ENCODE measurements at regions not wholly inside any gene's neighbourhood (a gene's known extent, or its start where the extent isn't known, plus 50 kb on each side); places are given as distances from the start of the nearest gene placed in this dataset.
"Not testable (repeated sequence)": the region's sequence is repeated elsewhere in the genome, so short reads cannot be mapped to it uniquely, and the experiment has no call there.

DNA sequence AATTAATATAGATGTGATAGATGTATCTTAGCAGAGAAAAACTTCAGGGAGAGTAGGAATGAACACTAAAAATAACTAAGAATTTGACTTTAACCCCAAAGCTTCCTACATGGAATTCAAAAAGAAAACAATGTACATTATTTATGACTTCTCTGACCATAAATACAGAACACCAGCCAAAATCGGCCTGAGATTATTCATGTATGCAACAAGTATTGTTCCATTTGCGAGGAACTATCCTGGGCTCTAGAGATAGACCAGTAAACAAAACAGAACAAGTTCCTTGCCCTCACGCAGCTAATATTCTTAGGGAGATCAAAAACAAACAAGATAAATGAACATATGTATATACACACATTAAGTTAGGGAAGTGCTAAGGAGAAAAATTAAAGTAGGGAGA, 432.3 kb upstream of the SOX5 start:
- DNase-seq (ENCODE audit: low read depth in 4 of 4, low spot score in 3 of 4): no peak

DNA sequence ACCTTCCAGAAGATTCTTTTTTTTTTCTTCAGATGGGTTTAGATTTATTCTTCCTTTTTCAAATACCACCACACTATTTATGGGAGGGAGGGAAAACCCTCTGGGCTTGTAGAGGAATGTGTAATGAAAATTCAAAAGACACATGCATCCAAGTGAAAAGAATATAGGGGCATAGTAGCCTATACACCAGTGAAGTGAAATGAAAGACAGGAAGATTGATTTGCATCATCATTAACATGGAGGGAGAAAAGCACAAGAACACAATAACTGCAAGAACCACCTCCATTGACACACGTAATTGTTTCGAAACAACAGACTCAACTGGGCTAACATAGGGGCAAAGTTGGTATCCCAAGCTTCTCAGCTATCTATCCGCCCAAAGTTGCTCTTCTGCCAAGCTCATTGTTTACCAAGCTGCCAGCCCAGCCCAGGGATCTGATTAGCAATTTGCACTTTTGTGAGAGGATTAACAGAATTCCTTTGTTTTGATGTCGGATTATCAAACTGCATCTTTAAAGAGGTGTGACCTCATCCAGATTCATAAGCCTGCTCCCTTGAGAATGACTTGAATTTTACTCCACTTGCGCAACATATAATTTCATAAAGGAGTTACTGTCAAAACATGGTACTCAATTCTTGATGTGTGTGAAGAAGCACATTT, 430.5 kb upstream of the SOX5 start:
- no peak for DNase-seq (ENCODE audit: low read depth in 4 of 4, low spot score in 3 of 4)

DNA sequence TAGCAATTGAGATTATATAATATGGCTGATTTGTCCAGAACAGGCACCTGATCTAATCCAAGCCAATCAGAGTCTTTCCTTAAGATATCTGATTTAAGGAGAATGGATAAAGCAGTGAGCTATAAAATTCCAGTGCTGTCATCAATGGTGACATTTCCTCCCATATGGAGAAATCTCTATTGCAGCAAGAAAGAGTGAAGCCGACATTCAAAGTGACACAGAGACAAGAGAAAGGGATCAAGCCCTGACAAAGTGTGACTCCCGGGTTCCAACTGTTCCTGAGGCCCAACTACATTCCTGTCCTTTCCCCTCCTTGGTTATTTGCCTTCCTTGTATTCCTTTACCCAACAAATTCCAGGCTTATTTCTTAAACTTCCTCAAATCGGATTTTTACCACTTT, 430.0 kb upstream of the SOX5 start:
- DNase-seq (ENCODE audit: low read depth in 4 of 4, low spot score in 3 of 4): no peak

DNA sequence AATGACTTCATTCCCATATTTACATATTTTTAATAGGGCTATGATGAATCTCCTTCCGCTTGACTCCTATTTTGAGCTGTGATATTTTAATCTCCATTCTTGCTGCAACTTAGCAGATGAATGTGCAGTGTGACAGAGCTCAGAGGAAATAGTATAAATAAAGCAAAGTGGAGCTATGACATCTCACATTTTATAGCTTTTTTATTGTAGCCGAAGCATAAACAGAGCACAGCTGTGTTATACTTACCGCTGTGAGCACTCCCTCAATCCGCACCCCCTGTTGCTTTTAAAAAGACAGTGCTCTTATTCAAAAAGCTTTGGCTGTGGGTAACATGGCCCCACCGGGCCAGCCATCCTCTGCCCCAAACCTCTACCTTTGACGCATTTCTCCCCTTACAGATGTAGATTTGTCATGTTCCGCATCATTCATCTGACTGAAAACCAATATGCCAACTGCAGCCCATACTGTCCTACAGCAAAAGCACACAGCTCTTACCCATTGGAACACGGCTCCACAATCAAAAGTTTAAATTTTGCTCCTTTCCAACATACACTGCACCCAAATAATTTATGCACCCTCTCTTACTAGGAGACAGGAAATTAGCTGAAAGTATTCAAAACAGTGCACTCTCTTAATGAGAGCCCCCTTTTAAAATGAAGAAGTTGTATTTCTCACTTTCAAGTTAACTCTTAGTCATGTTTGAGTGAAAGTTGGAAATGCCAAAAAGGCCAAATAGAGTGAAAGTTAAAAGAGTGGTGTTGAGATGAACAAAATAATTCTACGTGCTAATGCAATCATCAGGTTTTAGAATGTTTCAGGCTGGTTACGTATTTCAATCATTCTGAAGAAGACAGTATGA, 429.3 kb upstream of the SOX5 start:
- DNase-seq (ENCODE audit: low read depth in 4 of 4, low spot score in 3 of 4): peak; percentile 48 to 57 (median 55)

DNA sequence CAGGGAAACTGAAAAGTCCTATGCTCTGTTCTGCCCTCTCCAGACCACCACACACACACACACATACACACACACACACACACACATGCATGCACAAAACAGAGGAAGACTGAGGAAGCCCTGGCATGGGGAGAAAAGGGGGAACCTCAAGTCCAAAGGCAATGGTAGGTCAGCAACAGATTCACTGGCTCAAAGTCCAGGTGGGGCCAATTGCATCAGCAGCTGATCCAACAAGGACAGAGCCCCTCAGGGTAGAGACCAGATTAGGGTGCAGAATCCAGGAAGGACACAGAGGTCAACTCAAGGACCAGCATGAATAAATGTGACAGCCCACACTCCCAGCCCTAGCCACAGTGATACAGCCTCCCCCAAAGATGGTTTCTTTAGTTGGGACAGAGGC, 425.0 kb upstream of the SOX5 start:
- no peak for DNase-seq (ENCODE audit: low read depth in 4 of 4, low spot score in 3 of 4)

DNA sequence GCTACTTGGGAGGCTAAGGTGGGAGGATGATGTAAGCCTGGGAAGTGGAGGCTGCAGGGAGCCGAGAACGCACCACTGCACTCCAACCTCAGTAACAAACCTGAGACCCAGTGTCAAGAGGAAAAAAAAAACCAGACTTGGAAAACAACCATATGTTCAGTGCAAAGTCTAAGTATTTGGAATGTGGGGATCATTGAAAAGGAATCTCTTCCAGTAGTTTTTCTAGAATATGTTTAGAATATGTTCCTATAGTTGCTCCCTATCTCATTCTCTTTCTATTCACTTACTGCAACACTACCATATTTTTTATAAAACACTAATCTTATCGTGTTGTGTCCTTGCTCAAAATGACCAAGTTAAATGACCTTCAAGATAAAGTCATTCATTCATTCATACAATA, 423.5 kb upstream of the SOX5 start:
- no peak for DNase-seq (ENCODE audit: low read depth in 4 of 4, low spot score in 3 of 4)

DNA sequence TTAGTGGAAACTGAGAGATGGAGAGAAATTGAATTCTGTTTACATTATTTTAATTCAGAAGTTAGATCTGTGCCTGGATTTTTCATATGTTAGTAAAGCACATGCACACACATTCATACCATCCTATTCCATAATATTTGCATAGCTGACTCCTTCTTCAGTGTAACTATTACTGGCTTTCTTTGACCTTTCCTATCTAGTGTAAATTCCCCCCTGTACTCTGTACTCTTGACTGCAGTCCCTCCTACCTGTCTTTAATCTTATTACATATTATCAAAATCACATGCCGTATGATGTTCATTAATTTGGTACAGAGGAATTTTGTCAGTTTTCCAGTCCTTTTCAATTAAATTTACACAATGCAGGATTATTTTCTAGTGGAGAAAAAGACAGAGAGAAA, 417.0 kb upstream of the SOX5 start:
- no peak for DNase-seq (ENCODE audit: low read depth in 4 of 4, low spot score in 3 of 4)

DNA sequence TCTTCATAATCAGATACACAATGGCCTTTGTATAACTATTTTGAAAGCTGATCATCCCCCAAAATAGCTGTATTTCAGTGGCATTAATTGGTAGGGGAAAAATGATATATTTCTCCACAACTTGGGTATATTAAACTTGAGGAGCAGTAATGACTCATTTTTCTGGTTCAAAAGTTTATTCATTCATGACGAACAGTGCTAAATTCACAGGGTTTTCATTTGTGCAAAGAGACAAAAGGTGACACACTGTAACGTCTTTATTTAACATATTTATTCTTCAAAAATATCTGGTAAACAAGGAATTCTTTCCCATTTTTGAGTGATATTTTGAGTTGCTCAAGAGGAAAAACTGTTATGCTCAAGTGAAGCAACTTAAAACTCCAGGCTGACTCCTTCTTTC, 415.5 kb upstream of the SOX5 start:
- DNase-seq (ENCODE audit: low read depth in 4 of 4, low spot score in 3 of 4): no peak

DNA sequence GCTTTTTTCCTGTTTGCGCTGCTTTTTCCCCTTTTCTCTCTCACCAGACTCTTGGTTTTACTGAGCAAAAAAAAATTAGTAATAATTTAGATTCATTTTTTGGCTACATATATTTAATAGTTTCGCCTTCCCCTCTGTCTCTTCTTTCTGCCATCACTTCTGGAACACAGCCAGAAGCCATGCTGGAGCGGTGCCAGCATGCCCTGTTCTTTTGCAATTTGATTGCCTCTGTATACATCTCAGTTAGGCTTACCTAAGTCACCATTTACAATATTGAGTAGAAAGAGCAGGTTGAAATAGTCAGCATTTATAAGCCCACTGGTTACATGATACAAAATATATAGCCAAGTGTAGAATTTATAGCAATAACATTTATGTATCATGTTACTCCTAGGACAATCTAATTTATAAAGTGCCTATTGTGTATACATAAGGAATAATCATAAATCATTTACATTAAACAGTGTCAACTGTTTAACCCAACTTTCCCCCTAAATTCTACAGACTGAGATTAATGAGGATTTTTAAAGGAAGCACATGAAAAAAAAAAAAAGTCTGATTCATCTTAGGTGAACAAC, 413.8 kb upstream of the SOX5 start:
- no peak for DNase-seq (ENCODE audit: low read depth in 4 of 4, low spot score in 3 of 4)

DNA sequence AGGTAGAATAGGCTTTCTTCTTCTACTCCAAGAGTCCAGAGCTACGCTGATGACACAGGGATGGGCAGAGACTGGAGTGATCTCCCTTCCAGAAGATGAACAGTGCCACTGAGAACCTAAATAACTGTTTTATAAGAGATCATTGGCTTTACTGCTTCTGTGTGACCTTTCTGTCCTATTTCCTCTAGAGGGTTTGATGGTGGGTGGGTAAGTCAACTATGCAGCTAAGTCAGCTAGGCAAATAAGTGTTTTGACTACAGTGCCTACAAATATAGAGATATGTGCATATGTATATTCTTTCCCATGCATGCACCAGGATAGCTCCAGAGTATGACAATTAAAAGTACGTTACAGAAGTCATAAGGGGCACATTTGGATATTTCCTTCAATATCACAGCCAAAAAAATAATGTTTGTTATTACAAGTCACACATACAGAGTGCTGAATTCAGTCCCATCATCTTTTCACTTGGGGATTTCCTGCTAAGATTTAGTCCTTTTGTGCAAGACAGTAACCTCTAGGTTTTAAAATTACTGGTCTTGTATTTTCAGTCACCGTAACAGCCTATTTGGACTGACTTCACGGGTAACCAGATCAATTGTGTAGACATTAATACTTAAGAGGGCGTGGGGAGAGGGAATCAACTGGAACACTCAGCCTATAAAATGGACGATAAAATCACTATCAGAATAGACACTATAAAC, 412.6 kb upstream of the SOX5 start:
- DNase-seq (ENCODE audit: low read depth in 4 of 4, low spot score in 3 of 4): no peak

DNA sequence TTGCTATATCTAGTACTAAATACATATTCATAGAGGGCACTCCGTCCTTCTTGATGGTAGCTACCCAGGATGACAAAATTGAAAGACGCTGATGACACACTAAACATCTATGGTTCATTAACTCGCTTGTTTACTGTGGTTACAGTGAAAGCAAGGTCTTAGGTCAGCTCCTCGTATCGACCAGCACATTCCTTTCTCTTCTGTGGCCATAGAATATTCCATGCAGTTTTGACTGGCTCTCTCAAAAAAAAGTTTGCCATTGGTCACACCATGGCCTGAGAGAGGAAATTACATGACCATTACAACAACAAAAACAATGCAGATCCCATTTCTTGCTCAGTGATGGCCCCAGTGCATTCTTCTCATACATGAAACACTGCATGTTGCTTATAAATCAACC, 411.4 kb upstream of the SOX5 start:
- no peak for DNase-seq (ENCODE audit: low read depth in 4 of 4, low spot score in 3 of 4)

DNA sequence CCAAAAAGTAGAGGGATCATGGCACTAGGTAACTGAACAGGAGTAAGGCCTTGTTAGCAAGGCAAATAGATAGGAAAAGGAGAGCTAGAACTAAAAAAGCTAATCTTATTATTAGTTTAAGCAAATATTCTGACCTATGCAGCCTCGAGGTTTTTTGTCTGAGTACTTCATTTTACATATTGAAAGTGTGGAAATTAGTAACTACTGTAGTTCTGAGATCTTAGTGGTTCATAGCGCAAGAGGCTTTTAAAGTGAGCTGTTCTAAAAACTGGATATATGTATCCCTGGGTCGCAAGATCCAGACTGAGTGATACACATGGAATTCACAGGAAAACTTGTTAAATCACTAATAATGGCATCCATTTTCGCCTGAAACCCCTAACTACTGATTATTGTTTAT, 411.0 kb upstream of the SOX5 start:
- no peak for DNase-seq (ENCODE audit: low read depth in 4 of 4, low spot score in 3 of 4)

DNA sequence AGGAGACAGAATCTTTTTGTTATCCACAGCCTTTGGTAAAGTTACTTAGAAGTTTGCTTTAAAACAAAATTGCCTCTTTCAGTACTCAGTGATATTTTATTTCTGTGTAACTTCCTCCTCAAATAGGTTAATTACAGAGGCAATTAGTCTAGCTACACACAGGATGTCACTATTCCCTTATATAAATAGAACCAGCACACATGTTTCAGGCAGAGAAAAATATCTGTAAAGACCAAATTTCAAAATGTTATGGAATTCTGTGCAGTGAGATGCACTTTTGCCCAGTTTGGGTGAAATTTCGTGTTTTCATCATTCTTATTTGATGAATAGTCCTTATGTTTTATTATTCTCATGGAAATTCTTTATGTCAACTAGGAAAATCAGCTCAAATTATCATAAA, 410.6 kb upstream of the SOX5 start:
- DNase-seq (ENCODE audit: low read depth in 4 of 4, low spot score in 3 of 4): no peak

DNA sequence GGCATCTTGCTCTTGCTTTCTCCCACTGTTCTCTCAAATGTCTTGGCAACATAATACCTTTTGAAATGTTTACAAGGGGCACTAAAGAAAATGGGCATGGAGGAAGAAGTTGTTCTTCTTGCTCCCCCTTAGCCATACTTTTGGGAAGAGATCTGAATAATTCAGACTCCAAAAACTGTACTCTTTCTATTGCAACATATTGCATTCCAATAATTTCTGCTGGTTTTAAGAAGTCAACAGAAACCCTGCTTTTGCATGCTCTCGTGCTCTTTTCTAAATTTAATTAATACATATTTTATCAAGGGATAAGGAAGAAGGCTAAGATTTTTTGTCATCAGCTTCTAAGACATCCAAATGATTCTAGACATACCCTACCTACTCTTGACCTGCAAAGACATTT, 409.9 kb upstream of the SOX5 start:
- DNase-seq (ENCODE audit: low read depth in 4 of 4, low spot score in 3 of 4): no peak

DNA sequence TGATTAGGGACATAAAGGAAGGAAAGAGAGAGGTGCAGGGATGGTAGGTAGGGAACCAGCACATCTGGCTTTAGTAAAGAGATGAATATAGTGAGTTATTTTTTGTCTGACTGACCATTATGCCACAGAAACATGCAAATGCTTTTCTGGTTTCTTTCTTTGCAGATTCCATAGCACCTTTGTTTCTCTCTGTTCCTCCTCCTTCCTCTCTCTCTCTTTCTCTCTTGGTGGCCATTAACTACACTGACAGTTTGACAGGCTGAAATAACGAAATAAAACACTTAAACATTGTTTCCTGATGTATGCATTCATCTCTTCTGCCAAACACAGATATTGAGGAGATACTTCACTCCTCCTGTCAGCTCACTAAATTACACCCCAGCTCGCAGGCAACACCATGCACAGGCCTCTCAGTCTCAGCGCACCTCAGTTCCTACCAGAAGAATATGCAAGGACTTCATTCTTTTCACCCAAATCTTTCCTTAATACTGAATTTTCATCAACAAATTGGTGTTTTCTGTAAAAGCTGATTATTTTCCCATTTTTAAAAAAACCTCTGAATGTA, 406.9 kb upstream of the SOX5 start:
- no peak for DNase-seq (ENCODE audit: low read depth in 4 of 4, low spot score in 3 of 4)

DNA sequence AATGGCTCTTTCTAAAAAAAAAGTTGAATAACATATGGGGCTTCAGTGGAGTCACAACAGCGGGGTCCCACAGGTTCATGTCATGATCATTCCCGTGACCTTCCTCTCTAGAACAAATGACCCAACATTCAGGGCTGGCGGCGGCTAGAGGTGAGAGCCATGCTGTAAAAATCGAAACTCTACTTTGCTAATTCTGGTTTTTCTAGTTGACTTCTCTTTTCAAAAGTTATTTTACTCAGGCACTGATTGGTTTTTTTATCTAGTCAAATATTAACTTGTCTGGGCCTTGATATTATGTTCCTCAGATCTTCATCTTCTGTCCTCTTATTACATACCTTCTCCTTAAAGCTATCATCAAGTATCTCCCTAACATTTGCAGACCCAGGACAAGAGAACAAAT, 402.9 kb upstream of the SOX5 start:
- DNase-seq (ENCODE audit: low read depth in 4 of 4, low spot score in 3 of 4): no peak

DNA sequence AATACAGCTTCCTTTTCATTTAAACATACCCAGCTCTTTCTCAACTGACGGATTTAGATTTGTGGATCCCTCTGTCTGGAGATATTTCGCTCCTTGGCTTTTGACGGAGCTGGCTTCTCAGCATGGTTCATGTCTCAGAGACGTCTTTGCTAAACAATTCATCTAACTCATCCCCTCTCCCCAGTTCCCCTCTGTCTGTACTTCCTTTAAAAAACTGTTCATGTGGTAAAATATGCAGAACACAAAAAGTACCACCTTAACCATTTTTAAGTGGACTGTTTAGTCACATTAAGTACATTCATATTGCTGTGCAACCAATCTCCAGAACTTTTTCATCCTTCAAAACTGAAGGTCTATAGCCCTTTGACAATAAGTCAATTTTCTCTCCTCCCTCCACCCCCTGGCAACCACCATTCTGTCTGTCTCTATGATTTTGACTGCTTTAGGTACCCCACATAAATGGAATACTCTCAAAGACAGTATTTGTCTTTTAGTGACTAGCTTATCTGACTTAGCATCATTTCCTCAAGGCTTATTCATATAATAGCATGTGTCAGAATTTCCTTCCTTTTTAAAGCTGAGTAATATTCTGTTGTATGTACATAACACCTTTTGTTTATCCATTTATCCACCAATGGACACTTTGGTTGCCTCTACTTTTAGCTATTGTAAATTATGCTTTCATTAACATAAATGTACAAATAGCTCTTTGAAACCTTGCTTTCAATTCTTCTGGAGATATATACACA, 399.8 kb upstream of the SOX5 start:
- DNase-seq (ENCODE audit: low read depth in 4 of 4, low spot score in 3 of 4): no peak

DNA sequence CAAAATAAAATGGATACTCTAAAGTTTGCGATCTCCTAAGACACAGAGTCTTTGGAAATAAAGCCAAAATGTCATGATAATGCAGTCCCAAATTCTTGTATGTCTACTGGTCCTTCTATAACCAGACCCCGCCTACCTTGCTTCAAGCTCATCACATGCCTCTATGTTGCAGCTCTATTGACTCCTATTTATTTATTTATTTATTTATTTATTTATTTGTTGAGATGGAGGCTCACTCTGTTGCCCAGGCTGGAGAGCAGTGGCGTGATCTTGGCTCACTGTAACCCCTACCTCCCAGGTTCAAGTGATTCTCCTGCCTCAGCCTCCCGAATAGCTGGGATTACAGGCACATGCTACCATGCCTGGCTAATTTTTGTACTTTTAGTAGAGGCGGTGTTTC, 398.7 kb upstream of the SOX5 start:
- DNase-seq (ENCODE audit: low read depth in 4 of 4, low spot score in 3 of 4): not testable (repeated sequence)

DNA sequence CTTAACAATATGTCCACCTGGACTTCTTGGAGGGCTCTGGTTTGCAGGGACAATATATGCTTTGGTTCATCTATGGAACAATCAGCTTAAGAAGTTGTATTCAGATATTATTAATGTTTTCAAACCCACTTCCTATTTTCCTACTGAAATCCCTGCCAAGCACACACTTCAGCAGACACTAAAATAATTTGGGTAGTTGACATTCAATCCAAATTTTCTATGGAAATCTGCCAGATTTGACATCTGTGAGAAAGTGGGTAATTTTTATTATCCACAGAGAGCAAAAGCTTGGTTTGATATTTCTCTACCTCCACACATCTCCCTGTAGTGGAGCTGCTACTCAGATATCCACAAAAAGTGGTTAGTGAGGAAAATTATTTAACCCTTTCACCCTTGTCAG, 378.8 kb upstream of the SOX5 start:
- DNase-seq (ENCODE audit: low read depth in 4 of 4, low spot score in 3 of 4): no peak

DNA sequence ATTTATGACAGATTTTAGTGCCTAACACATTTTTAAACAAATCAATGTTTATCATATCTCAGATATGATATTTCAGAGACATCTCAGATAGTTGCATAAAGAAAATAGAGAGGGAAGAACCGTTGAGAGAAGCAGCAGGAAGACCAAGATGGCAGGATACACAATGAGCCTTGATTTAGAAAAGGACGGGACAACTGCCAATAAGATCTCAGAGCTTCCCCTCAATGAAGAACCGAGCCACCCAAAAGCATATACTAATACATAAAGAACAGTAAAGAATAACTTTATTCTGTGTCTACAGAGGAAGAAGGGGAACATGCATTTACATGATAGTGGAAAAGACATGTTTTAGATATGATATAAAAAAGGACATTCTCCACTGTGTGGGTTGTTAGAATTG, 375.9 kb upstream of the SOX5 start:
- DNase-seq (ENCODE audit: low read depth in 4 of 4, low spot score in 3 of 4): no peak

Data from left renal pelvis (tissue), 4 donors.